Natural killer cell (primary cell): ENCODE measurements at regions not wholly inside any gene's neighbourhood (a gene's known extent, or its start where the extent isn't known, plus 50 kb on each side); places are given as distances from the start of the nearest gene placed in this dataset.
"Not testable (repeated sequence)": the region's sequence is repeated elsewhere in the genome, so short reads cannot be mapped to it uniquely, and the experiment has no call there.

Source experiments
- ATAC-seq, 3 donors: fragments of 150-1000 bp in 2 of 3; fragments of 200-7000 bp in 1 of 3; cut with Tn5 transposase; 1 replicate in 1 of 3; 2 replicates in 2 of 3; pipeline ENCODE4 v1.10.0; 2021; ENCODE audit warnings: mild to moderate bottlenecking in 2 of 3, moderate library complexity in 2 of 3
- DNase-seq, 2 donors: peaks; one replicate each; pipeline versions ENCODE4 v3.0.0 to v3.0.0-alpha.2; 2013 to 2021; ENCODE audit warnings: mixed read lengths in 1 of 2
- H3K27ac ChIP-seq: one replicate; pipeline ENCODE4 v1.5.1; 2013; ENCODE audit warnings: mild to moderate bottlenecking, low read length
- H3K27me3 ChIP-seq: one replicate; pipeline ENCODE4 v1.6.1; 2013; ENCODE audit warnings: low read length; ENCODE audit not compliant: control insufficient read depth, insufficient read depth
- H3K36me3 ChIP-seq: one replicate; pipeline ENCODE4 v1.6.1; 2013; ENCODE audit warnings: low read length; ENCODE audit not compliant: control insufficient read depth, insufficient read depth
- H3K4me1 ChIP-seq: one replicate; pipeline ENCODE4 v1.6.1; 2013; ENCODE audit warnings: low read length; ENCODE audit not compliant: control insufficient read depth, insufficient read depth
- H3K4me3 ChIP-seq: one replicate; pipeline ENCODE4 v1.5.1; 2013; ENCODE audit warnings: low read length
- H3K9me3 ChIP-seq: one replicate; pipeline ENCODE4 v1.6.1; 2013; ENCODE audit warnings: low read length; ENCODE audit not compliant: control insufficient read depth, insufficient read depth
- H3K27ac Mint-ChIP-seq, 2 donors: one replicate each; pipeline ENCODE4 v1.8.0; 2022; ENCODE audit warnings: mild to moderate bottlenecking in 2 of 2, mixed read lengths in 2 of 2, moderate library complexity in 1 of 2
- H3K27me3 Mint-ChIP-seq, 2 donors: one replicate each; pipeline ENCODE4 v1.8.0; 2022; ENCODE audit warnings: low read depth in 2 of 2, mixed read lengths in 2 of 2
- H3K36me3 Mint-ChIP-seq: one replicate; pipeline ENCODE4 v1.8.0; 2022; ENCODE audit warnings: mixed read lengths
- H3K4me1 Mint-ChIP-seq, 2 donors: one replicate each; pipeline ENCODE4 v1.8.0; 2022; ENCODE audit warnings: mixed read lengths in 2 of 2
- H3K4me3 Mint-ChIP-seq: one replicate; pipeline ENCODE4 v1.8.0; 2022; ENCODE audit warnings: mild to moderate bottlenecking, moderate library complexity, mixed read lengths
- H3K9me3 Mint-ChIP-seq, 2 donors: one replicate each; pipeline ENCODE4 v1.8.0; 2022; ENCODE audit warnings: mixed read lengths in 2 of 2
- CTCF ChIP-seq: fragments of 200-600 bp; IDR thresholded peaks from one replicate; pipeline ENCODE4 v1.8.0; 2022; ENCODE audit warnings: antibody characterized with exemption
- WGBS: methylation state at CpG from one replicate; pipeline ENCODE4 v1.1.7; 2013; ENCODE audit warnings: missing lambda C conversion rate; ENCODE audit not compliant: insufficient coverage; 5-methylcytosine and 5-hydroxymethylcytosine counted together
- intact Hi-C: fragments of 100-400 bp; cut with micrococcal nuclease; formaldehyde crosslinking; loops from one replicate; pipeline ENCODE4 v1.14.2; 2022

GRCh38 chr2:209160800-209161588, 262.9 kb upstream of the MAP2 start:
- Histone ChIP-seq H3K9me3 (peaks cover 3% of the 10 kb centered on the region), H3K27me3 (no peaks in the 10 kb centered on the region), H3K4me1 (no peaks in the 10 kb centered on the region), H3K36me3 (no peaks in the 10 kb centered on the region), H3K4me3 (no peak overlapping the region), H3K27ac (no peak overlapping the region)
- 87% methylated on average over 7 of the region's 7 CpGs for WGBS
- no peak for ATAC-seq
- intact Hi-C loops = no loop called here
- no peak for TF ChIP-seq CTCF
- no peaks in the 10 kb centered on the region for H3K36me3 Mint-ChIP-seq
- no peaks in the 10 kb centered on the region for H3K27me3 Mint-ChIP-seq
- DNase-seq = no peak
- peaks cover 0 to 8% of the 10 kb centered on the region in 2 donors for H3K9me3 Mint-ChIP-seq
- no peak overlapping the region for H3K27ac Mint-ChIP-seq
- H3K4me3 Mint-ChIP-seq = no peak overlapping the region
- H3K4me1 Mint-ChIP-seq = no peaks in the 10 kb centered on the region

GRCh38 chr2:209162129-209162528, 261.7 kb upstream of the MAP2 start:
- Histone ChIP-seq H3K27ac (no peak overlapping the region), H3K9me3 (peaks cover 3% of the 10 kb centered on the region), H3K4me3 (no peak overlapping the region), H3K27me3 (no peaks in the 10 kb centered on the region), H3K36me3 (no peaks in the 10 kb centered on the region), H3K4me1 (no peaks in the 10 kb centered on the region)
- no peak for ATAC-seq
- peaks cover 0 to 8% of the 10 kb centered on the region in 2 donors for H3K9me3 Mint-ChIP-seq
- DNase-seq = no peak
- intact Hi-C loops = no loop called here
- no peaks in the 10 kb centered on the region for H3K4me1 Mint-ChIP-seq
- no peaks in the 10 kb centered on the region for H3K27me3 Mint-ChIP-seq
- no peak for TF ChIP-seq CTCF
- WGBS = 86% methylated on average over 2 of the region's 2 CpGs
- H3K36me3 Mint-ChIP-seq = no peaks in the 10 kb centered on the region
- no peak overlapping the region for H3K27ac Mint-ChIP-seq
- no peak overlapping the region for H3K4me3 Mint-ChIP-seq

GRCh38 chr2:209181984-209182383, 241.9 kb upstream of the MAP2 start:
- no peaks in the 10 kb centered on the region for H3K9me3 ChIP-seq
- no peak overlapping the region for H3K27ac ChIP-seq
- H3K27me3 ChIP-seq = no peaks in the 10 kb centered on the region
- no CpG with 5 or more reads among the region's 2 CpGs for WGBS
- Mint-ChIP-seq H3K36me3 (peaks cover 8% of the 10 kb centered on the region), H3K9me3 (peaks cover 11 to 20% of the 10 kb centered on the region in 2 donors), H3K4me1 (no peaks in the 10 kb centered on the region), H3K27ac (no peak overlapping the region), H3K27me3 (no peaks in the 10 kb centered on the region), H3K4me3 (no peak overlapping the region)
- no peaks in the 10 kb centered on the region for H3K4me1 ChIP-seq
- ATAC-seq = no peak
- DNase-seq = no peak
- intact Hi-C loops = no loop called here
- no peaks in the 10 kb centered on the region for H3K36me3 ChIP-seq
- no peak for TF ChIP-seq CTCF
- no peak overlapping the region for H3K4me3 ChIP-seq

GRCh38 chr2:209186886-209187285, 237.0 kb upstream of the MAP2 start:
- H3K27ac ChIP-seq, ATAC-seq, H3K4me3 ChIP-seq, H3K4me1 ChIP-seq, H3K27ac Mint-ChIP-seq, H3K4me3 Mint-ChIP-seq, H3K9me3 ChIP-seq, intact Hi-C loops, H3K36me3 Mint-ChIP-seq, H3K27me3 ChIP-seq, H3K27me3 Mint-ChIP-seq, DNase-seq, H3K4me1 Mint-ChIP-seq, H3K36me3 ChIP-seq: not testable (repeated sequence)
- peaks cover 11 to 14% of the 10 kb centered on the region in 2 donors for H3K9me3 Mint-ChIP-seq
- 100% methylated on average over 1 of the region's 1 CpG for WGBS
